ENCODE measurements at regions not wholly inside any gene's neighbourhood (a gene's known extent, or its start where the extent isn't known, plus 50 kb on each side); places are given as distances from the start of the nearest gene placed in this dataset.

- in situ Hi-C loops (cut with HindIII; ENCODE audit: low sequenced_read_pairs), result no loop called here
These were observed 64.6 kb upstream of the ELN start for GRCh38 chr7:73963252-73963822.

DNA sequence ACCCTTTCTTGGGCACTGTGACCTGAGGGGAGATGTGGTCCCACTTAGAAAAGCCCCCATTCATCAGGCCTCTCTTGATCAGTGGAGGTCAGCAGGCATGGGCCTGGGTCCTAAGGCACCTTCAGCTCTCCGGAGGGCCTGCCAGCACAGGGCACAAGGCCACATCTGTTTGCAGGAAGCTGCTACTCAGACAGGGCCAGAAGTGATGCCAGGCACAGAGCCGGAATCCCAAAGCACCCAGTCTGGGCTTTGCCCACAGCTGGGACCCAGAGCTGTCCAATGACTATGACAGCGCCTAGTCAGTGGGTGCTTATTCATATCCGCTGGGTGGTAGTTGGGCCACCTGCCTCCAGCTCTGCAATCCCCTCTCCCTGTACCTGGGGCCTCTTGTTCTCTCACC lies 63.2 kb upstream of the ELN start:
- in situ Hi-C loops (cut with HindIII; ENCODE audit: low sequenced_read_pairs), result no loop called here

GRCh38 chr7:73966062-73966940 lies 61.7 kb upstream of the ELN start:
- in situ Hi-C loops (cut with HindIII; ENCODE audit: low sequenced_read_pairs), result no loop called here

DNA sequence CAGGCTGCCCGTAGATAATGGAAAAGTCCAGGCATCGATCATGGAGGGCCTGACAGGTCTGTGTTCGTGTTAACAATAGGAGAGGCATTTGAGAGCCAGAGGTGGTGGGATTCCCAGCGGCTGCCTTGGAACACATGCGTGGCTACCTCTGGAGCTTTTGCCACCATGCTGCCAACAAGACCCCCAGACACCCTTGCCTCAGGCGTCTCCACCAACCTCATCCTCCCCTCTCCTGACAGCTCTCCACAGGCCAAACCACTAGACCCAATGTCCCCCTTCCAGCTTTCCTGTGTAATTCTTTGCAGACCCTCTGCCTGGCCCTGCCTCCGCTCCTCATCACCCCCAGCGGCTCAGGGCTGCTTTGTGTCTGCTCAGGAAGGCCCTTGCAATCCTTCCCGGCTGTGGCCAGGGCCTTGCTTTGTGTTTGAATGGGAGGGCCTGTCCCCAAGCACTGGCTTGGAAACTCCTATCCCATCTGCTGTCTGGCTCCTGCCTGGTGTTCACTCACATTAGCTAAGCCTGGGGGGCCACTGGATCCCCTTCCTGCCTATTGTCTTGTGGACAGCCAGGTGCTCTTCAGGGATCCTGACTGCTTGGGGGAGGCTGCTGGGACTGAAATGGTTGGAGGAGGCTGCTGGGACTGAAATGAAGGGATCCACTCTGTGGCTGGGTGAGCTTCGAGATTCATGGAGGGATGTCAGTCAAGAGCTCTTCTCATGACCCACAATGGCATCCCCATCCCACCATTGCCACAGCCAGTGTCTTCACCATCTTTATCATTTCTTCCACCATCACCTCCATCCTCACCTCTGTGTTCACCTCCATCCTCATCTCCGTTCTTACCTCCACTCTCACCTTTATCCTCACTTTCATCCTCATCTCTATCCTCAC lies 60.8 kb upstream of the ELN start:
- in situ Hi-C loops (cut with HindIII; ENCODE audit: low sequenced_read_pairs), result no loop called here

DNA sequence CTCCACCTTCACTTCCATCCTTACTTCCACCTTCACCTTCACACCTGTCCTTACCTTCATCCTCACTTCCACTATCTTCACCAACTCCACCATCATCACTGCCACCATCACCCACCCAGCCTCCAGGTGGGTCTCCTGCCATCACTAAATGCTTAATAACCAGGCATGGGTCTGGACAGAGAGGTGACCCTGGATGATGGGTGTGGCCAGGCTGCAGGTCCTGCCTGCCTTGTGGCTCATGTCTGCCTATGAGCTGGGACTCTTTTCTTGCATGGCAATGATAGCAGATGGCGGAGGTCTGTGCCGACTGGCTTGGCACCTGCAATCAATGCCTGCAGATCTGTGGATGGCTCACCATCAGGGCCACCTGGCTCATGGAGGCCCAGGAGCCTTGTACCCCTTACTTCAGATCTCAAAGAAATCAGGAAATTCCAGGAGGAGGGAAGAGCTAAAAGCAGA lies 60.1 kb upstream of the ELN start:
- in situ Hi-C loops (cut with HindIII; ENCODE audit: low sequenced_read_pairs), result no loop called here

DNA sequence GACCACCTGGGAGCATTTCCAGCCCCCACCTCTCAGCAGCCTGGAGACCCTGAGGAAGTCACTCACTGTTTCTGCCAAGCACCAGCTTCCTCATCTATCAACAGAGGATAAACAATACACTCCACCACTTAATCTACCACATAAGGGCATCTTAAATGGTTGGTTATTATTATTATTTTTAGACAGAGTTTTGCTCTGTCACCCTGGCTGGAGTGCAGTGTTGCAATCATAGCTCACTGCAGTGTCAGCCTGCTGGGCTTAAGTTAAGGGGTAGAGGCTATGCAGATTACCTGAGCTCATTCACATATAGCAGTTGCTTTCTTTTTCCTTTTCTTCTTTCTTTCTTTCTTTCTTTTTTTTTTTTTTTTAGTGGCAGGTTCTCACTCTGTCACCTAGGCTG lies 59.5 kb upstream of the ELN start:
- in situ Hi-C loops (cut with HindIII; ENCODE audit: low sequenced_read_pairs), result no loop called here

GRCh38 chr7:73969991-73970390 lies 58.0 kb upstream of the ELN start:
- in situ Hi-C loops (cut with HindIII; ENCODE audit: low sequenced_read_pairs), result no loop called here

DNA sequence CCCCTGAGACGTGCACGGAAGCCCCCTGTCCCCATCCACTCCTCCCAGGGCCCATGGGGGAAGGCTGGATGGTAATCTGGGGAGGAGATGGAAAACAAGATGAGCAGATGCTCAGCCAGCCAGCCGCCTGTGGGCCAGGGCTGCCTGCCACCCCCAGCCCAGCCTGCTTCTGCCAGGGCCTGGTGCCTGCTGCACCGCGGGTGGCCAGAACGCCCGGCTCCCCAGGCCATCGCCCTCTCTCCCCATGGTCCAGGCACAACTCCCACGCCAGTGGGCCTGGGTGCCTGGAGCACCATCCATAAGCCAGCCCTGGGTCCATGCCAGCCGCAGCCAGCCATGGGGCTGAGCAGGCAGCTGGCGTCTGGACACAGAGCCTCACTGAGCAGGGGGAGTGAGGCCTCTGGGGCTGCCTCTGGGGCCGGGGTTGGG lies 57.2 kb upstream of the ELN start:
- in situ Hi-C loops (cut with HindIII; ENCODE audit: low sequenced_read_pairs), result no loop called here

GRCh38 chr7:73971322-73971703 lies 56.7 kb upstream of the ELN start:
- in situ Hi-C loops (cut with HindIII; ENCODE audit: low sequenced_read_pairs), result no loop called here

DNA sequence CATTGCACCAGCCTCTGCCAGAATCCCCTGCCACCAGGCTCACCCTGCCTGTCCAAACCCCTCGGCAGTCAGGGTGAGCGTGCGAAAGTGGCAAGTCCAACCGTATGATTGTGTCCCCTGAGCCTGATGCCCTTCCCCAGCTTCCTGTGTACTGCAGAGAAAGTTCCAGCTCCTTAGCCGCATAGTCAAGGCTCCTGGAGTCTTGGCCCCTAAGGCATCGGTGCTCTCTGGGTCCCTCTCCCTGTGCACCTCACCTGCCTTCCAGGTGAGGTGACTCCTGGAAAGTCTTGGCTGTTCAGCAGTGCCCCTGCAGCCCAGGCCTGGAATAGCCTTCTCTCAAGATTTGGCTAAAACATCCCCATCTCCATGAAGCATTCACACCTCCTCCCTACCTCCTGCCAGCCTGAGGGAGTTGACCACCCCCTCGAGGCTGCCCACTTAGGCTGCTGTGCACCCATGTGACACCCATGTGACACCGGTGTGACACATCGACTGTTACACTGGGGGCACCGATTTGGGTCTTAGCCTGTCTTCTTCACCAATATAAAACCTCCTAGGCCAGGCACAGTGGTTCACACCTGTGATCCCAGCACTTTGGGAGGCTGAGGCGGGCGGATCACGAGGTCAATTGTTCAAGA lies 56.1 kb upstream of the ELN start:
- in situ Hi-C loops (cut with HindIII; ENCODE audit: low sequenced_read_pairs), result no loop called here

GRCh38 chr7:73972614-73973013 lies 55.4 kb upstream of the ELN start:
- in situ Hi-C loops (cut with HindIII; ENCODE audit: low sequenced_read_pairs), result no loop called here

- in situ Hi-C loops (cut with HindIII; ENCODE audit: low sequenced_read_pairs), result no loop called here
These were observed 54.9 kb upstream of the ELN start for GRCh38 chr7:73973091-73973490.

GRCh38 chr7:73974101-73974947 lies 53.6 kb upstream of the ELN start:
- in situ Hi-C loops (cut with HindIII; ENCODE audit: low sequenced_read_pairs), result no loop called here

- in situ Hi-C loops (cut with HindIII; ENCODE audit: low sequenced_read_pairs), result no loop called here
These were observed 52.7 kb upstream of the ELN start for GRCh38 chr7:73974948-73975926.

GRCh38 chr7:73976761-73977618 lies 51.0 kb upstream of the ELN start:
- in situ Hi-C loops (cut with HindIII; ENCODE audit: low sequenced_read_pairs), result no loop called here

DNA sequence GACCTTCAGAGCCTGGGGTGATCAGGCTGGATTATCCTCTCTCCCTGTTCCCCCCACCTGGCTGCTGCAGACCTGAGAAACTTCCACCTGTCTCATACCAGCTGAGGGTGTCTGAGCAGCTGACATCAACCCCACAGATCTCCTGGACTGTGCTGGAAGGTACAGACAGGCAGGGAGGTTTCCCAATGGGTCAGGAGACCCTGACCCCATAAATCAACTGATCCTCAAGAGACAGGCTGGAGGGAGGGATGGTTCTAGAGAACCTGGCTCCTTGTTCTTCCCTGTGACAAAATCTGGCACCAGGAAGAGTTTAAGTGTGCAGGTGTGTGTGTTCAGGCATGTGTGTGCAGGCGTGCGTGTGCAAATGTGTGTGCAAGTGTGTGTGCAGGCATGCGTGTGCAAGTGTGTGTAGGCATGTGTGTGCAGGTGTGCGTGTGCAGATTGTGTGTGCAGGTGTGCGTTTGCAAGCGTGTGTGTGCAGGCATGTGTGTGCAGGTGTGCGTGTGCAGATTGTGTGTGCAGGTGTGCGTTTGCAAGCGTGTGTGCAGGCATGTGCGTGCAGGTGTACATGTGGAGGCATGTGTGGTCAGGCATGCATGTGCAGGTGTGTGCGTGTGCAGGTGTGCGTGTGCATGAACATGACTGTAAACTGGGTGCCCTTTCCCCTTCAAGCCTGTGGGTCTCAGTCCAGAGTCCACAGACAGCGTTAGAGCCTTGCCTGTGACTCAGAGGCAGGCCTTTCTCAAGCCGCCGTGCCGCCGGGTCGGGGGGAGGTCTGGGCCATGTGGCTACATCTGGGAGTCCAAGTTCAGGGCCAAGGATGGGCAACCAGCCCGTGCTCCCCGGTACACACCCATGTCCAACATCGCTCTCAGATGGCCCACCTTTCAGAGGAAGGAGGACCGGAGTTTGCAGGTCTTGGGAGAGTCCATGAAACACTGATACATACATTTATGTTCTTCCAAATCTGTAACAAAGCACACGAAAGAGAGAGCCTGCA lies 50.1 kb upstream of the ELN start:
- in situ Hi-C loops (cut with HindIII; ENCODE audit: low sequenced_read_pairs), result no loop called here

Measured in DLD1 (cell line).